ENCODE measurements at regions not wholly inside any gene's neighbourhood (a gene's known extent, or its start where the extent isn't known, plus 50 kb on each side); places are given as distances from the start of the nearest gene placed in this dataset.

DNA sequence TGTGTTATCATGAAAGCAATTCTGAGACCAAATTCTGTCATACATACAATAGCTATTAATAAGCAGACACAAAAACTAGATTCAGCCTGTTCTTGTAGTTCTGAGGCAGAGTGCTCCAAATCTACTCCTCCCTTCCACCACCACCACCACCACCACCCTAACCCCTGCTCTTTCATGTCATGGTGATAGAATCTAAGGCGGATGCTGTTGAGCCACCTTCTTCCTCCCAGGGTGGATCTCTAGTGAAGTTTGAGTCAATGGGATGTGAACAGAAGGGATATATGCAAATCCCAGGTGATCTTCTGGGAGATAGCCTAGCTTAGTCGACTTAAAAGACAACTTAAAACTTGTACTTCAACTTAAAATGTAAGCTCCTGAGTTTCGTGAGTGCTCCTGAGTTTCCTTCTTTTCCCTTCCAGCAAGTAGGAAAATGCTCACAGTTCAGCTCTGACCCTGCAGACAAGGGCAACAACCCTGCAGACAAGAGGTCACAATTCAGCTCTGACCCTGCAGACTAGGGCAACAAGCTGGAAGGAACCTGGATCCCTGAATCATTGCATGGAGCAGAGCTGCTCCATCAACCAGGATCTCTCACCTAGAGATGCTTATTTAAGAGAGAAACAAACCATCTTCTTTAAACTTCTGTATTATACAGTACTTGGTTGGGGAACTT, 204.1 kb downstream of the TTC8 start:
- WGBS (ENCODE audit: insufficient coverage) = 96% methylated on average over 2 of the region's 3 CpGs
- DNase-seq (ENCODE audit: low read depth in 4 of 6, low spot score in 6 of 6) = no peak
- Histone ChIP-seq H3K4me3 (ENCODE audit: low read depth, low read length) (no peak overlapping the region), H3K9me3 (ENCODE audit: control insufficient read depth, insufficient read depth, low read length) (no peaks in the 10 kb centered on the region), H3K4me1 (ENCODE audit: control insufficient read depth, insufficient read depth, low read length) (peaks cover 17% of the 10 kb centered on the region), H3K27me3 (ENCODE audit: control insufficient read depth, insufficient read depth, low read length) (peaks cover 14% of the 10 kb centered on the region), H3K36me3 (ENCODE audit: control insufficient read depth, insufficient read depth, low read length) (no peaks in the 10 kb centered on the region), H3K27ac (ENCODE audit: low read depth, low read length) (no peak overlapping the region)

DNA sequence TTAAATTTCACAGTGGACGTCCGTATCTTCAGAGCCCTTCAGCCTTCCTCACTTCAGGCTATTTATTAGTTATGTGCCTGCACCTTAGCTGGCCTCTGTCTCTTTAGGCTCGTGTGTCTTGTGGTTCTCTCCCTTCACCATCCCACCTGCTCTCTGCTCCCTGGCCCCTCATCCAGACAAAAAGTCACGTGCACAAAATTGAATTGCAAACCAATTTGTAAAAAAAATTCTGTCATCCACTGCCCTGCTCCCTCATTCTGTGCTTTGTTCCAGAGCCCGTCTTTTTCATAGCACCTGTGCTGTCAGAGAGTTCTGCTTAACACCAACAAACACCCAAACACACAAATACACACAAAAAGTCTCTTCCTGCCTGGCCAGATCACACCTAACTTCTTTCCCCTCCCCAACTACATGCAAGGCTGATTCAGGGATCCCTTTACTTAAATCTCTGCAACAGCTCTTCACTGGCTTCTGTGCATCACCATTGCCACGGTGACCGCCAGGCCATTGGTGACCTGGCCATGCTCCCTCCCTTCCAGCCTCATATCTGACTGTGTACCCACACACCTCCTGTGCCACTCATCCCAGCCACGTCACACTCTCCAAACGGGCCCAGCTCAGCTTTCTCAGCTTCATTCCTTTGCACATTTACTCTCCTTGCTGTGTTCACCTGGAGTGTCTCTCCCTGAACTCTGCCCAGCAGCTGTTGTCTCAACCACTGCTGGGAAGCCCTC, 205.7 kb downstream of the TTC8 start:
- Histone ChIP-seq H3K9me3 (ENCODE audit: control insufficient read depth, insufficient read depth, low read length) (no peaks in the 10 kb centered on the region), H3K27me3 (ENCODE audit: control insufficient read depth, insufficient read depth, low read length) (peaks cover 14% of the 10 kb centered on the region), H3K36me3 (ENCODE audit: control insufficient read depth, insufficient read depth, low read length) (no peaks in the 10 kb centered on the region), H3K4me3 (ENCODE audit: low read depth, low read length) (no peak overlapping the region), H3K27ac (ENCODE audit: low read depth, low read length) (no peak overlapping the region), H3K4me1 (ENCODE audit: control insufficient read depth, insufficient read depth, low read length) (peaks cover 17% of the 10 kb centered on the region)
- WGBS (ENCODE audit: insufficient coverage) = 86% methylated on average over 9 of the region's 9 CpGs
- DNase-seq (ENCODE audit: low read depth in 4 of 6, low spot score in 6 of 6) = no peak

DNA sequence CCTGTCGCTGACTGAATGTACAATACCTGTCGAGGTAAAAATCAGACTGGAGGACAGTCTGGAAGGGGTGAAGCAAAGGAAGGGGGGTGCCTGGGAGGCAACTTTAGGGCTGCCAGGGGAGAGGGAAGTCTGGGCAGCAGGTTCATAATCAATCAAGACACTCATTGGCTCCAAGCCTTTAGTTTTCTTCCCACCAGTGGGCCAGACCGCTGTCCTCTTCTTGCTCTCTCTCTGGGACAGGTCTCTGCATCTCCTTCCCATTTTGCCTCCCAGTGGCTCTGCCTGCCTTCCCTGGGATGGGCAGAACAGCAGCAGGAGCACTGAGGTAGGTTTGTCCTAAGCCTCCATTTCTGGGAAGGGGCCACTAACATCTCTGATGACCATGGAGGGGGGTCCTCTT, 206.5 kb downstream of the TTC8 start:
- 89% methylated on average over 3 of the region's 3 CpGs for WGBS (ENCODE audit: insufficient coverage)
- Histone ChIP-seq H3K27me3 (ENCODE audit: control insufficient read depth, insufficient read depth, low read length) (peaks cover 13% of the 10 kb centered on the region), H3K27ac (ENCODE audit: low read depth, low read length) (no peak overlapping the region), H3K9me3 (ENCODE audit: control insufficient read depth, insufficient read depth, low read length) (no peaks in the 10 kb centered on the region), H3K4me1 (ENCODE audit: control insufficient read depth, insufficient read depth, low read length) (peaks cover 15% of the 10 kb centered on the region), H3K4me3 (ENCODE audit: low read depth, low read length) (no peak overlapping the region), H3K36me3 (ENCODE audit: control insufficient read depth, insufficient read depth, low read length) (no peaks in the 10 kb centered on the region)
- no peak for DNase-seq (ENCODE audit: low read depth in 4 of 6, low spot score in 6 of 6)

DNA sequence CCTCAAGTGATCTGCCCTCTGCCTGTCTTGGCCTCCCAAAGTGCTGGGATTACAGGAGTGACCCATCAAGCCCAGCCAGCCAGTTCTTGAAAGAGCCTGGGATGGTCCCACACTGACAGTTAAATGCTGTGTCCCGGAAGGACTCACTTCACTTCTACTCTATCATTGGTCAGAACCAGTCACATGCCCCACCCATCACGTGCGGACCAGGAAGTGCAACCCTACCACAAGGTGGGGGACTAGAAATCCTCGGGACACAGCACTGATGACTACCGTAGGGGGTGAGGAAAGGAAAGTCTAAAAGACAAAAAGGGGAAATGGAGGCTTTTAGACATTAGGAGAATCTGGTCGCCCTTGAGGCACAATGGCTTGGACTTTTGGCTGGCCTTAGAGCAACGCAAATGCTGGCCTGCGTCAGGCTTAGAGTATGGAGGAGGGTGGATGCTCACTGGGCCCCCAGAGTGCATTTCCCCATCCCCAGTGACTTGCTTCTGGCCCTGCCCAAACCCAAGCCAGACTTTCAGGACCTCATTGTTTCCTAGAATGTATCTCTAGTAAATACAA, 207.7 kb downstream of the TTC8 start:
- Histone ChIP-seq H3K27me3 (ENCODE audit: control insufficient read depth, insufficient read depth, low read length) (peaks cover 6% of the 10 kb centered on the region), H3K4me1 (ENCODE audit: control insufficient read depth, insufficient read depth, low read length) (peaks cover 6% of the 10 kb centered on the region), H3K9me3 (ENCODE audit: control insufficient read depth, insufficient read depth, low read length) (no peaks in the 10 kb centered on the region), H3K27ac (ENCODE audit: low read depth, low read length) (no peak overlapping the region), H3K36me3 (ENCODE audit: control insufficient read depth, insufficient read depth, low read length) (no peaks in the 10 kb centered on the region), H3K4me3 (ENCODE audit: low read depth, low read length) (no peak overlapping the region)
- DNase-seq (ENCODE audit: low read depth in 4 of 6, low spot score in 6 of 6) = no peak
- 91% methylated on average over 4 of the region's 8 CpGs for WGBS (ENCODE audit: insufficient coverage)

DNA sequence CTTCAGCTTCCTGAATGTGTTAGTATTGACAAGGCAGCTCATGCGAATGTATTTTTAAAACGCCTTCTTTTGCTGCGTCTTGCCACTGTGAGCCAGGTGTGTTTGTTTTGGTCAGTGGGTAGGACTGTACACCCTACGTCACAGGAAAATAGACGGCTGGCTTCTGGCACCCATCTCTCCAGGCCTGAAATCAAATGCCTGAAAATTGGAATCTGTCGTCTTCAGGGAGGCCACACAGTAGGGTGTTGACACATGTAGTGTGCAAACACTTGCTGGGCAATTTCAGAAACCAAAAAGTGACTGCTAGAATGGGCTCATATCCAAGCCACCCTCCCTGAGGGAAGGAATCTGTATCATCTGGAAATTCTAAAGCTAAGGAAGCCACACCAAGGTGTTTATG, 209.3 kb downstream of the TTC8 start:
- no peaks in the 10 kb centered on the region for H3K9me3 ChIP-seq (ENCODE audit: control insufficient read depth, insufficient read depth, low read length)
- no peaks in the 10 kb centered on the region for H3K4me1 ChIP-seq (ENCODE audit: control insufficient read depth, insufficient read depth, low read length)
- H3K36me3 ChIP-seq (ENCODE audit: control insufficient read depth, insufficient read depth, low read length) = no peaks in the 10 kb centered on the region
- no peak for DNase-seq (ENCODE audit: low read depth in 4 of 6, low spot score in 6 of 6)
- WGBS (ENCODE audit: insufficient coverage) = 78% methylated on average over 6 of the region's 6 CpGs
- peaks cover 3% of the 10 kb centered on the region for H3K27me3 ChIP-seq (ENCODE audit: control insufficient read depth, insufficient read depth, low read length)
- no peak overlapping the region for H3K27ac ChIP-seq (ENCODE audit: low read depth, low read length)
- H3K4me3 ChIP-seq (ENCODE audit: low read depth, low read length) = no peak overlapping the region

DNA sequence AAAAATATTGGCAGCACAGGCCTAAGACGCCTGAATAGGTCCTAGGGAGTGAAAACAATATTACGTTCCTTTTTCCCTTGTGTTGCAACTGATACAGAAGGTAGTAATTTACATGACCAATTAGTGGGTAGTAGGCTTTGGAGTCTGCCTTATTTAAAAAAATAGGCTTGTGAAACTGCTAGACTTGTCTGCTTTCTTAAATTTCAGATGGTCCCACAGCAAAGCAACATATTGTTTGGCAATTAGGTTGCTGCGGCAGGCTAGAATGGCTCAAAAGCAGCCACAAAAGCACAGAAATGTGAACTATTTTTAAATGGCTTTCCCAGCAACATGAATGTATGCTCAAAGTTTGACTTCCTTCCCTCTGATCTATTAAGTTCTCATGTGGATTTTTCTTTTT, 211.9 kb downstream of the TTC8 start:
- Histone ChIP-seq H3K27ac (ENCODE audit: low read depth, low read length) (no peak overlapping the region), H3K9me3 (ENCODE audit: control insufficient read depth, insufficient read depth, low read length) (no peaks in the 10 kb centered on the region), H3K4me1 (ENCODE audit: control insufficient read depth, insufficient read depth, low read length) (peaks cover 12% of the 10 kb centered on the region), H3K36me3 (ENCODE audit: control insufficient read depth, insufficient read depth, low read length) (no peaks in the 10 kb centered on the region), H3K4me3 (ENCODE audit: low read depth, low read length) (no peak overlapping the region), H3K27me3 (ENCODE audit: control insufficient read depth, insufficient read depth, low read length) (no peaks in the 10 kb centered on the region)
- peak in 1 of 6 donors; percentile 31 for DNase-seq (ENCODE audit: low read depth in 4 of 6, low spot score in 6 of 6)
- 100% methylated on average over 2 of the region's 3 CpGs for WGBS (ENCODE audit: insufficient coverage)

DNA sequence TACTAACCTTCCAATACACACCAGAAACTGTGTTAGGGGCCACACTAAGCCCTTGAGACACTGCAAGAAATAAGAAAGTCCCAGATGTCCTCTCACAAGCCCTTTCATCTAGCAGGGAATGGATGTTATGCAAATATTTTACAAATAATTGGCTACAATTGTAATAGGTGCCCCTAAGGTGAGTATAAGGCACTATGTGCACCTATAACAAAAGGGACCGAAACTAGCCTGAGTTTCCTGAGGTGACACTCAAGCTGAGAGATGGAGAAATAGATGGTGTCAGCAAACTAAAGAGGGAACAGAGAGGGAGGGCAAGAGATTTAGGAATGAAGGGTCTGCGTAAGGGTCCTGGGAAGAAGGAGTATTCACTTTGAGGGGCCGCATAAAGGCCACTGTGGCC, 212.6 kb downstream of the TTC8 start:
- no peaks in the 10 kb centered on the region for H3K36me3 ChIP-seq (ENCODE audit: control insufficient read depth, insufficient read depth, low read length)
- peaks cover 13% of the 10 kb centered on the region for H3K4me1 ChIP-seq (ENCODE audit: control insufficient read depth, insufficient read depth, low read length)
- no peaks in the 10 kb centered on the region for H3K9me3 ChIP-seq (ENCODE audit: control insufficient read depth, insufficient read depth, low read length)
- H3K27me3 ChIP-seq (ENCODE audit: control insufficient read depth, insufficient read depth, low read length) = no peaks in the 10 kb centered on the region
- DNase-seq (ENCODE audit: low read depth in 4 of 6, low spot score in 6 of 6) = no peak
- H3K4me3 ChIP-seq (ENCODE audit: low read depth, low read length) = no peak overlapping the region
- H3K27ac ChIP-seq (ENCODE audit: low read depth, low read length) = no peak overlapping the region
- WGBS (ENCODE audit: insufficient coverage) = 100% methylated on average over 3 of the region's 3 CpGs

DNA sequence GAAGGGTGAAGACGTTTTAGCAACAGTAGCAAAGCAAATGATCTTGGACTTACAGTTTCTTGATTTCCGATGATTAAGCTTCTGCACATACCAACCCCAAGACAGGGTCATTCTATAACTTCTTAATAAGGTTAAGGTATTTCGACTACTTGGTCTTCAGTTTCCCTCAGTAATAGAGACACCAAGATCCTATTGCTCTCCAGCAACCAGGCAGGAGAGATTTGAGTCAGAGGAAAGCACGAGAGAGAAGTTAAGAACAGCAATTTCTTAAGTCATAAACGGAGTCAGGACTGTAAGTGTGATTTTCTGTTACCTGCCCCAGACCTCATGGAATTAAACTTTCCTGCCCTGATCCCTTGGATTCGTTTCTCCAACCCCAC, 215.6 kb downstream of the TTC8 start:
- 0% methylated on average over 1 of the region's 6 CpGs for WGBS (ENCODE audit: insufficient coverage)
- Histone ChIP-seq H3K9me3 (ENCODE audit: control insufficient read depth, insufficient read depth, low read length) (no peaks in the 10 kb centered on the region), H3K27me3 (ENCODE audit: control insufficient read depth, insufficient read depth, low read length) (no peaks in the 10 kb centered on the region), H3K4me3 (ENCODE audit: low read depth, low read length) (no peak overlapping the region), H3K27ac (ENCODE audit: low read depth, low read length) (peak overlapping the region; percentile 94), H3K36me3 (ENCODE audit: control insufficient read depth, insufficient read depth, low read length) (no peaks in the 10 kb centered on the region), H3K4me1 (ENCODE audit: control insufficient read depth, insufficient read depth, low read length) (peaks cover 13% of the 10 kb centered on the region)
- no peak for DNase-seq (ENCODE audit: low read depth in 4 of 6, low spot score in 6 of 6)

DNA sequence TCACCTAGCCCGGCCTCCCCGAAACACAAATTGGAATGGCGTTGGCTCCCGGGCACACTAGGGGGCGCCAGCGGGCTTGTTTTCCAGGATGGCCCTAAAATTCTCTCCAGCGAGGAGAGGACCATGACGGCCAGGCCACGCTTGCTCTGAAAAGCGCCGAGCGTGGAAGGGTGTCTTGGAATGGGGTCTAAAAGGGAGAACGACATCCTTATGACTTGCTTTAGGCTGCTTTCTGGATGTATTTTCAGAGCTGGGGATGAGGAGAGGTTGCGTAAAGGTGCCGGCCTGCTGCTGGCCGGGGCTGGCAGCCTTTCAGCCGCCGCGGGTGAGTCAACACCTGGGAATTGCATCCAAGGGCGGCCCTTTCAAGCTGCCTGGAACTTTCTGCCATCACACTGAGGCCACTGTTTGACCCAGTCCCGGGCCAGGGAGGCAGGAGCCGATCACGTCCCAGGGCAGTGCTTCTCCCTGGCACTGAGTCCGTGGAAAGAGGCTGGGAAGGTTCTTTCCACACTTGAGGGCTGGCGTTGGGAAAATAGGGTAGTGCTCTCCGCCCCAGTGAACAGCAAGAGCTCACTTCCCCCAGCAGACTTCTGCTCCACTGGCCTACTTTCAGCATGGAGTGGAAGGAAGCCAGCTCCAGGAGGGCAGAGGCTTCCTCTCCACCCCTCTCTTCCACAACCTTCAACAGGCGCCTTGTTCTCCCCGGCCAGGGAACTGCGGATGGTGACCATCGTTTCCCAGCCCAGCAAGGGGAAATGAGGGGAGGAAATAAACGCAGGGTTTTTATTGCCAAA, 216.2 kb downstream of the TTC8 start:
- Histone ChIP-seq H3K4me1 (ENCODE audit: control insufficient read depth, insufficient read depth, low read length) (peaks cover 13% of the 10 kb centered on the region), H3K9me3 (ENCODE audit: control insufficient read depth, insufficient read depth, low read length) (no peaks in the 10 kb centered on the region), H3K27me3 (ENCODE audit: control insufficient read depth, insufficient read depth, low read length) (no peaks in the 10 kb centered on the region), H3K27ac (ENCODE audit: low read depth, low read length) (peak overlapping the region; percentile 94), H3K36me3 (ENCODE audit: control insufficient read depth, insufficient read depth, low read length) (no peaks in the 10 kb centered on the region), H3K4me3 (ENCODE audit: low read depth, low read length) (peak overlapping the region; percentile 52)
- DNase-seq (ENCODE audit: low read depth in 4 of 6, low spot score in 6 of 6) = peak; percentile 79 to 97 (median 86)
- WGBS (ENCODE audit: insufficient coverage) = 1% methylated on average over 24 of the region's 31 CpGs
